Ovary (tissue), 7 donors: ENCODE measurements at regions not wholly inside any gene's neighbourhood (a gene's known extent, or its start where the extent isn't known, plus 50 kb on each side); places are given as distances from the start of the nearest gene placed in this dataset.

Experiments used
- DNase-seq, 5 donors: peaks; one replicate each; pipeline ENCODE4 v3.0.0-alpha.2; 2019 to 2020
- H3K27ac ChIP-seq, 2 donors: fragments of 200-600 bp; one replicate each; pipeline versions ENCODE4 v1.5.1 to v1.8.0; 2019 to 2022
- H3K27me3 ChIP-seq: fragments of 200-600 bp; one replicate; pipeline ENCODE4 v1.8.0; 2022
- H3K36me3 ChIP-seq: fragments of 200-600 bp; sonication (generic); one replicate; pipeline ENCODE4 v1.5.1; 2019
- H3K4me1 ChIP-seq: one replicate; pipeline ENCODE4 v1.8.1; 2013; ENCODE audit warnings: mild to moderate bottlenecking, moderate library complexity; ENCODE audit not compliant: insufficient read depth
- H3K4me3 ChIP-seq: fragments of 200-600 bp; sonication (generic); one replicate; pipeline ENCODE4 v1.5.1; 2017
- H3K9me3 ChIP-seq, 2 donors: fragments of 200-600 bp in 1 of 2; sonication (generic) in 1 of 2; one replicate each; pipeline versions ENCODE4 v1.5.1 to v1.8.1; 2013 to 2019; ENCODE audit warnings: mild to moderate bottlenecking in 1 of 2, moderate library complexity in 1 of 2
- CTCF ChIP-seq, 3 donors: fragments of 450-650 bp in 2 of 3; fragments of 200-600 bp in 1 of 3; IDR thresholded peaks; one replicate each; pipeline versions ENCODE4 v1.5.1 to v1.8.0; 2016 to 2022; ENCODE audit warnings: antibody characterized with exemption in 3 of 3, mild to moderate bottlenecking in 1 of 3
- EP300 ChIP-seq: sonication (generic); formaldehyde crosslinking; IDR thresholded peaks from one replicate; pipeline ENCODE4 v1.6.1; 2017; ENCODE audit warnings: antibody characterized with exemption
- POLR2A ChIP-seq: fragments of 450-650 bp; IDR thresholded peaks from one replicate; pipeline ENCODE4 v1.6.1; 2017; ENCODE audit warnings: antibody characterized with exemption, mild to moderate bottlenecking, moderate library complexity
- WGBS, 3 donors: extraction: QIAGEN DNeasy Blood & Tissue Kit in 1 of 3; methylation state at CpG; one replicate each; pipeline versions ENCODE4 v1.1.5 to v1.1.7; 2013 to 2017; 5-methylcytosine and 5-hydroxymethylcytosine counted together
- intact Hi-C, 4 donors: fragments of 100-400 bp; cut with DNase I; formaldehyde crosslinking; loops; one replicate each; pipeline versions ENCODE4 v1.11.0 to v1.15.1; 2022 to 2023
- donor health status: DM: no; HTN: no; CAD: no; lungs with moderate emphysema.
- donor health status: DM: no; HTN: no; CAD: no.
- donor health status: Bipolar disorder and iron deficiency.
- donor health status: DM: no; HTN: no; CAD: no.
- donor health status: DM: yes; HTN: yes; CAD: no.

DNA sequence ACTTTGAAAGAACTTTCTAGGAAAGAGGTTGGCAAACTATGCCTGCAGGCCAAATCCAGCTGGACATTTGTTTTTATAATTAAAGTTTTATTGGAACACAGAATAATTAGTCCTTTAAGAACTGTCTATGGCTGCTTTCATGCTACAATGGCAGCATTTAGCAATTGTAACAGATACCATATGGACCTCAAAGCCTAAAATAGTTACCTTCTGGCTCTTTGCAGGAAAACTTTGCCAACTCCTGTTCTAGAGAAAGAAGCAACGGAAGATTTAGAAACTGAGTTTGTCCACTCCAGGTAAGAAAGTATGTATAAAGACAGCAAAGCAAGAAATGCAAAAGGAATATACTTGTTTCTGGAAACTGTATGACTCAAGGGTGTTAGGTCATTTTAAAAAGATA lies 281.7 kb upstream of the TRPM3 start:
- no peak for DNase-seq
- no peak for TF ChIP-seq CTCF (IDR thresholded peaks at IDR 0.05)
- no peak for TF ChIP-seq EP300
- no peak for TF ChIP-seq POLR2A
- Histone ChIP-seq H3K4me1 (no peaks in the 10 kb centered on the region), H3K36me3 (no peaks in the 10 kb centered on the region), H3K4me3 (no peak overlapping the region), H3K27ac (no peak overlapping the region), H3K27me3 (no peaks in the 10 kb centered on the region), H3K9me3 (no peaks in the 10 kb centered on the region)
- intact Hi-C loops = no loop called here
- 71 to 85% (median 83%) methylated on average over 1 of the region's 1 CpG for WGBS, 3 donors

DNA sequence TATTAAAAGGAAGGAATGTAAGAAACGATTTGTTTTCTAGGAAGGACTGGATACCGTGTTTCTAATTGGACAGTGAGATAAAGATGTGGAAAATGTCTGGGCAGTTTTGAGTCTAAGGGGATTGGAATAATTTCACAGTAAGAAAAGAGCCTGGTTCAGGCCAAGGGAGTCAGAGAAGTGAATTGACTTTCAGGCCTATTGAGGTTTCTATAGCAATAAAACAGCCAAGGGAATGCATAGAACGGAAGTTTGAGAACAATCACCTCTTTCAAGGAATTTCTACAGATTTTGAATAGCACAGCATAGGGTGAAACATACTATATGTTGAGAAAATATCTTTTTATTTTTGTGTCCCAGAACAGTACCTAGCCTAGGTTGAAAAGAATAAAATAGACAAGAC lies 271.6 kb upstream of the TRPM3 start:
- WGBS, 3 donors = 65 to 71% (median 69%) methylated on average over 3 of the region's 3 CpGs
- no peak overlapping the region for H3K27ac ChIP-seq
- no peaks in the 10 kb centered on the region for H3K4me1 ChIP-seq
- no peak for DNase-seq
- H3K36me3 ChIP-seq = no peaks in the 10 kb centered on the region
- H3K27me3 ChIP-seq = no peaks in the 10 kb centered on the region
- intact Hi-C loops = no loop called here
- TF ChIP-seq CTCF (IDR thresholded peaks at IDR 0.05) (no peak), POLR2A (no peak), EP300 (no peak)
- no peak overlapping the region for H3K4me3 ChIP-seq
- no peaks in the 10 kb centered on the region for H3K9me3 ChIP-seq

GRCh38 chr9:71384343-71384742 lies 262.9 kb upstream of the TRPM3 start:
- Histone ChIP-seq H3K4me3 (no peak overlapping the region), H3K36me3 (no peaks in the 10 kb centered on the region), H3K27me3 (no peaks in the 10 kb centered on the region), H3K9me3 (no peaks in the 10 kb centered on the region), H3K27ac (no peak overlapping the region), H3K4me1 (no peaks in the 10 kb centered on the region)
- no peak for DNase-seq
- WGBS, 3 donors = 53 to 79% (median 54%) methylated on average over 4 of the region's 4 CpGs
- intact Hi-C loops = no loop called here
- TF ChIP-seq EP300 (no peak), POLR2A (no peak), CTCF (IDR thresholded peaks at IDR 0.05) (no peak)

DNA sequence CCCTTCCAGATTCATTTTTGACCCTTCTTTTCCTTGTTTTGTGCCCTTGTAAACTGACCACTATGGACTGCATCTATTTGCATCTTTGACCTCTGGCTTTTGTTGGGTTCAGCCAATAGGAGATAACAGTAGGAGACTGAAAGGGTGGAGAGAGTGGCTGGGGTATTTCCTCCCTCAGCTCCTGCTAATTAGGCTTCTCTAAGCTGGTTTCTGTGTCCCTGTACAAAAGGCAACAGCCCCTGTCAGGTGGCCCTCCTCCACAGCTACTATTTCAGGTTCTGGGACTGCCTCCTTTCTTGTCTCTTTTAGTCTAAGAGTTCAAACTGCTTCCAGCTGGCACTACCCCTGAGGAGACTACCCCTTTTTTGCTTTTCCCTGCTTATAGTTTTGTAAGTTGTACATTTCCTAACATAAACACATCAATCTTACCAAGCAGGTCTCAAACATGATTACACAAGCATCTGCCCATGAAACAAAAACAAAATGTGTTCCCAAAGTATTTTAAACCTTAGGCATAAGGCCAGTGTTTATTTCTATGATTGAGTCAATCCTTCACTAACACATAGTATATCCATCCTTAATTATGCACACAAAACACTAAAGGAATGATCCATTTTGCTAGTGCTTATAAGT lies 262.0 kb upstream of the TRPM3 start:
- Histone ChIP-seq H3K4me1 (no peaks in the 10 kb centered on the region), H3K36me3 (no peaks in the 10 kb centered on the region), H3K27ac (no peak overlapping the region), H3K9me3 (no peaks in the 10 kb centered on the region), H3K27me3 (no peaks in the 10 kb centered on the region), H3K4me3 (no peak overlapping the region)
- intact Hi-C loops = no loop called here
- no peak for DNase-seq
- no peak for TF ChIP-seq POLR2A
- no peak for TF ChIP-seq EP300
- TF ChIP-seq CTCF (IDR thresholded peaks at IDR 0.05) = no peak
